ENCODE measurements at regions not wholly inside any gene's neighbourhood (a gene's known extent, or its start where the extent isn't known, plus 50 kb on each side); places are given as distances from the start of the nearest gene placed in this dataset.

DNA sequence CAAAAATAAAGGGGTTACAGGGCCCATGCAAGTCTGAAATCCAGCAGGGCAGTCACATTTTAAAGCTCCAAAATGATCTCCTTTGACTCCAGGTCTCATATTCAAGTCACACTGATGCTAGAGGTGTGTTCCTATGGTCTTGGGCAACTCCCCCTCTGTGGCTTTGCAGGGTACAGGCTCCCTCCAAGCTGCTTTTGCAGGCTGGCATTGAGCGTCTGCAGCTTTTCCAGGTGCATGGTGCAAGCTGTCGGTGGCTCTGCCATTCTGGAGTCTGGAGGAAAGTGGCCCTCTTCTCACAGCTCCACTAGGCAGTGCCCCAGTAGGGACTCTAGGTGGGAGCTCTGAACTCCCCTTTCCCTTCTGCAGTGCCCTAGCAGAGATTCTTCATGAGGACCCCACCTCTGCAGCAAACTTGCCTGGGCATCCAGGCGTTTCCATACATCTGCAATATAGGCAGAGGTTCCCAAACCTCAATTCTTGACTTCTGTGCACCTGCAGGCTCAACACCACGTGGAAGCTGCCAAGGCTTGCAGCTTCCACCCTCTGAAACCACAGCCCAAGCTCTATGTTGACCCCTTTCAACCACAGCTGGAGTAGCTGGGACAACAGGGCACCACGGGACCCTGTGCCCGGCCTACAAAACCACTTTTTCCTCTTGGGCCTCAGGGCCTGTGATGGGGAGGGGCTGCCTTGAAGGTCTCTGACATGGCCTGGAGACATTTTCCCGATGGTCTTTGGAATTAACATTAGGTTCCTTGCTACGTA, 80.1 kb upstream of the PLSCR5 start:
- DNase-seq (ENCODE audit: low read depth) = no peak
- no peak for TF ChIP-seq CTCF (conservative IDR thresholded peaks at IDR 0.05; ENCODE audit: low read depth, low read length)
- H3K4me3 ChIP-seq (ENCODE audit: low read depth, low read length) = no peak overlapping the region

DNA sequence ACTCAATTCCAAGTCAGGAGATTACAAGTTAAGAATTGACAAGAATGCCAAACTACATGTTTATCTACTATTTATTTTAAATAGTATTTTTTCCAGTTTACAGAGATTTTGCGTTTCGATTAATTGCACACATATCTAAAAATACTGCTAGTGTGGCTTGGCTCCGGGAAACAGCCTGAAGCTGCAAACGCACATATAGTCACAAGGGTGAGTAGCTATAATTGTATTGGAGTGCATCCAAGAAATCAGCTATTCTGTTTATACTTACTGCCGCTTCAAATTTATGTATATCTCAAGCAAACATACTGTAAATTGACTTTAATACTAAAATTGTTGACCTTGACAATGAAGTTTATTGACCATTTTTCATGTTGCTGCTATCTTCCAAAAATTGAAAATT, 77.0 kb upstream of the PLSCR5 start:
- peak; percentile 75 for DNase-seq (ENCODE audit: low read depth)
- TF ChIP-seq CTCF (conservative IDR thresholded peaks at IDR 0.05; ENCODE audit: low read depth, low read length) = no peak
- H3K4me3 ChIP-seq (ENCODE audit: low read depth, low read length) = no peak overlapping the region

GRCh38 chr3:146680617-146681016, 75.5 kb upstream of the PLSCR5 start:
- DNase-seq (ENCODE audit: low read depth) = no peak
- no peak for TF ChIP-seq CTCF (conservative IDR thresholded peaks at IDR 0.05; ENCODE audit: low read depth, low read length)
- no peak overlapping the region for H3K4me3 ChIP-seq (ENCODE audit: low read depth, low read length)

GRCh38 chr3:146679995-146680394, 74.8 kb upstream of the PLSCR5 start:
- H3K4me3 ChIP-seq (ENCODE audit: low read depth, low read length) = no peak overlapping the region
- no peak for DNase-seq (ENCODE audit: low read depth)
- no peak for TF ChIP-seq CTCF (conservative IDR thresholded peaks at IDR 0.05; ENCODE audit: low read depth, low read length)

- no peak overlapping the region for H3K4me3 ChIP-seq (ENCODE audit: low read depth, low read length)
- TF ChIP-seq CTCF (conservative IDR thresholded peaks at IDR 0.05; ENCODE audit: low read depth, low read length) = no peak
- no peak for DNase-seq (ENCODE audit: low read depth)
Observed at GRCh38 chr3:146679191-146679590, 74.0 kb upstream of the PLSCR5 start.

- no peak for DNase-seq (ENCODE audit: low read depth)
- no peak overlapping the region for H3K4me3 ChIP-seq (ENCODE audit: low read depth, low read length)
- no peak for TF ChIP-seq CTCF (conservative IDR thresholded peaks at IDR 0.05; ENCODE audit: low read depth, low read length)
Observed at GRCh38 chr3:146672941-146673340, 67.8 kb upstream of the PLSCR5 start.

- DNase-seq (ENCODE audit: low read depth) = no peak
- no peak overlapping the region for H3K4me3 ChIP-seq (ENCODE audit: low read depth, low read length)
- no peak for TF ChIP-seq CTCF (conservative IDR thresholded peaks at IDR 0.05; ENCODE audit: low read depth, low read length)
Observed at GRCh38 chr3:146664403-146664802, 59.3 kb upstream of the PLSCR5 start.
